ENCODE measurements at regions not wholly inside any gene's neighbourhood (a gene's known extent, or its start where the extent isn't known, plus 50 kb on each side); places are given as distances from the start of the nearest gene placed in this dataset.

DNA sequence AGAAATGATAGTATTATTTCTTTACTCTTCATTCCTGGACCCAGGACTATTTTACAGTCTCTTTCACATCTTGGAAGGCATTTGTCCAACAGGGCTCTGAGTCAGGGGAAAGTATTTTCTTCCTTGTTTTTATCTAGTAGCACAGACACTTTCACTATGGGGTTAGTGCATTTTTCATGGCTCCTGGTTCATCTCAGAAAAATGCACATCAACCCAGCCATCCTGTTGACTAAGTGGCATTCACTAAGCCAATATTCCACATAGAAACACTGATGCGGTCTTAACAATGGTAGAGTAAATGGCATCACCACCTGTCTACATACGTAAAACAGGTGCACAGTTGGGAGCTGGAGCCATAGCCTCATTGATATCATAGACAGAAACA, 87.4 kb upstream of the C1orf21 start:
- Histone ChIP-seq H3K36me3 (ENCODE audit: control insufficient read depth in 2 of 3, insufficient read depth in 3 of 3, low read length in 3 of 3) (no peaks in the 10 kb centered on the region), H3K27ac (ENCODE audit: low read depth in 2 of 2, low read length in 2 of 2) (no peak overlapping the region), H3K4me1 (ENCODE audit: control insufficient read depth in 2 of 3, insufficient read depth in 2 of 3, low read depth in 1 of 3, low read length in 3 of 3) (no peaks in the 10 kb centered on the region), H3K9me3 (ENCODE audit: control insufficient read depth in 2 of 3, insufficient read depth in 1 of 3, low read length in 3 of 3) (no peaks in the 10 kb centered on the region), H3K27me3 (ENCODE audit: control insufficient read depth, insufficient read depth, low read length) (no peaks in the 10 kb centered on the region), H3K4me3 (ENCODE audit: low read length in 3 of 3) (no peak overlapping the region), H3K9ac (ENCODE audit: low read length in 3 of 3) (no peak overlapping the region)
- no peak for FAIRE-seq
- DNase-seq = no peak
- TF ChIP-seq, protein P1, sequence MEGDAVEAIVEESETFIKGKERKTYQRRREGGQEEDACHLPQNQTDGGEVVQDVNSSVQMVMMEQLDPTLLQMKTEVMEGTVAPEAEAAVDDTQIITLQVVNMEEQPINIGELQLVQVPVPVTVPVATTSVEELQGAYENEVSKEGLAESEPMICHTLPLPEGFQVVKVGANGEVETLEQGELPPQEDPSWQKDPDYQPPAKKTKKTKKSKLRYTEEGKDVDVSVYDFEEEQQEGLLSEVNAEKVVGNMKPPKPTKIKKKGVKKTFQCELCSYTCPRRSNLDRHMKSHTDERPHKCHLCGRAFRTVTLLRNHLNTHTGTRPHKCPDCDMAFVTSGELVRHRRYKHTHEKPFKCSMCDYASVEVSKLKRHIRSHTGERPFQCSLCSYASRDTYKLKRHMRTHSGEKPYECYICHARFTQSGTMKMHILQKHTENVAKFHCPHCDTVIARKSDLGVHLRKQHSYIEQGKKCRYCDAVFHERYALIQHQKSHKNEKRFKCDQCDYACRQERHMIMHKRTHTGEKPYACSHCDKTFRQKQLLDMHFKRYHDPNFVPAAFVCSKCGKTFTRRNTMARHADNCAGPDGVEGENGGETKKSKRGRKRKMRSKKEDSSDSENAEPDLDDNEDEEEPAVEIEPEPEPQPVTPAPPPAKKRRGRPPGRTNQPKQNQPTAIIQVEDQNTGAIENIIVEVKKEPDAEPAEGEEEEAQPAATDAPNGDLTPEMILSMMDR (IDR thresholded peaks at IDR 0.05; ENCODE audit: borderline replicate concordance, extremely low read depth, insufficient read depth) = no peak
- intact Hi-C loops (cut with DNase I) = no loop called here

DNA sequence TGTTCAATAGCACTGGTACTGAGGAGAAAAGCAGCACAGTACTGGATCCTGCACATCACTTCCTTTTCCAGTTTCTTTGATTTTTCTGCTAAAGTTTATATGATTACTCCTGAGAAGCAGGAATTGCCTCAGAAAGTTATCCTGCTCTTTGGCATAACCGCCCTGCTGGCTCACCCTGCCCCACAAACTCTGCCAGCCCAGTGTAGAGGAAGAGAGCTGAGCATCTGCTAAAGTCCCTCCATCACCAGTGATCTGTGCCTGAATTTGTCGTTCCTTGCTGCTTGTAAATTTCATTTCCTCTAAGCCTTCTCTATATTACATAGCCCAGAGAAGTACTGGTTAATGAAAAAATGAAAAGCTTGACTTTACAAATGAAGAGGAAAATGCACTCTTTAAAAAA, 87.0 kb upstream of the C1orf21 start:
- no peak for FAIRE-seq
- no peaks in the 10 kb centered on the region for H3K27me3 ChIP-seq (ENCODE audit: control insufficient read depth, insufficient read depth, low read length)

GRCh38 chr1:184300446-184300845, 86.4 kb upstream of the C1orf21 start:
- H3K9me3 ChIP-seq (ENCODE audit: control insufficient read depth in 2 of 3, insufficient read depth in 1 of 3, low read length in 3 of 3) = no peaks in the 10 kb centered on the region
- TF ChIP-seq, protein P1 (IDR thresholded peaks at IDR 0.05; ENCODE audit: borderline replicate concordance, extremely low read depth, insufficient read depth) = no peak
- no peaks in the 10 kb centered on the region for H3K27me3 ChIP-seq (ENCODE audit: control insufficient read depth, insufficient read depth, low read length)
- FAIRE-seq (no peak), DNase-seq (no peak)
- H3K4me3 ChIP-seq (ENCODE audit: low read length in 3 of 3) = no peak overlapping the region
- intact Hi-C loops (cut with DNase I) = no loop called here
- H3K27ac ChIP-seq (ENCODE audit: low read depth in 2 of 2, low read length in 2 of 2) = no peak overlapping the region
- H3K9ac ChIP-seq (ENCODE audit: low read length in 3 of 3) = no peak overlapping the region
- no peaks in the 10 kb centered on the region for H3K4me1 ChIP-seq (ENCODE audit: control insufficient read depth in 2 of 3, insufficient read depth in 2 of 3, low read depth in 1 of 3, low read length in 3 of 3)
- H3K36me3 ChIP-seq (ENCODE audit: control insufficient read depth in 2 of 3, insufficient read depth in 3 of 3, low read length in 3 of 3) = no peaks in the 10 kb centered on the region

More for the DNA sequence above, 87.0 kb upstream of the C1orf21 start:
- DNase-seq = no peak
- no peak overlapping the region for H3K9ac ChIP-seq (ENCODE audit: low read length in 3 of 3)
- H3K9me3 ChIP-seq (ENCODE audit: control insufficient read depth in 2 of 3, insufficient read depth in 1 of 3, low read length in 3 of 3) = no peaks in the 10 kb centered on the region
- no peaks in the 10 kb centered on the region for H3K36me3 ChIP-seq (ENCODE audit: control insufficient read depth in 2 of 3, insufficient read depth in 3 of 3, low read length in 3 of 3)
- no peaks in the 10 kb centered on the region for H3K4me1 ChIP-seq (ENCODE audit: control insufficient read depth in 2 of 3, insufficient read depth in 2 of 3, low read depth in 1 of 3, low read length in 3 of 3)
- intact Hi-C loops (cut with DNase I) = no loop called here
- H3K4me3 ChIP-seq (ENCODE audit: low read length in 3 of 3) = no peak overlapping the region
- TF ChIP-seq, protein P1 (IDR thresholded peaks at IDR 0.05; ENCODE audit: borderline replicate concordance, extremely low read depth, insufficient read depth) = no peak
- no peak overlapping the region for H3K27ac ChIP-seq (ENCODE audit: low read depth in 2 of 2, low read length in 2 of 2)

DNA sequence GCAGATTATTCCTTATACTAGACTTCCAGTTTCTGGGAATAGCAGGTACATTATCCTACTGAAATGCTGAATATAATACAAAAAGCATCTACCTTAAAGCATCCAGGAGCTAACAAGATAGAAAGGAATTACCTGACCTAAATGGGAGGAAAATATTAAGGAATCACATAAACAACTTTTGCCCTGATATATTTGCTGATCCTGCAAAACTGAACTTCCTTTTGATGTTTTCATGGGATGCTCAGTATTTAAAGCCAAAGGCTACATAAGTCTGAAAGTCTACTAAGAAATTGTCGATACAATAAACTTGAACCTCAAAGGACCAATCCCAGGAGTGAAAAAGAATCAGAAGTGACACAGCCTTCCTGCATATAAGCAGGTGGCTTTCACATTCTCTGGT, 85.6 kb upstream of the C1orf21 start:
- TF ChIP-seq, protein P1 (IDR thresholded peaks at IDR 0.05; ENCODE audit: borderline replicate concordance, extremely low read depth, insufficient read depth) = no peak
- Histone ChIP-seq H3K9ac (ENCODE audit: low read length in 3 of 3) (no peak overlapping the region), H3K9me3 (ENCODE audit: control insufficient read depth in 2 of 3, insufficient read depth in 1 of 3, low read length in 3 of 3) (no peaks in the 10 kb centered on the region), H3K27me3 (ENCODE audit: control insufficient read depth, insufficient read depth, low read length) (no peaks in the 10 kb centered on the region), H3K4me1 (ENCODE audit: control insufficient read depth in 2 of 3, insufficient read depth in 2 of 3, low read depth in 1 of 3, low read length in 3 of 3) (no peaks in the 10 kb centered on the region), H3K27ac (ENCODE audit: low read depth in 2 of 2, low read length in 2 of 2) (no peak overlapping the region), H3K36me3 (ENCODE audit: control insufficient read depth in 2 of 3, insufficient read depth in 3 of 3, low read length in 3 of 3) (no peaks in the 10 kb centered on the region), H3K4me3 (ENCODE audit: low read length in 3 of 3) (no peak overlapping the region)
- no peak for FAIRE-seq
- intact Hi-C loops (cut with DNase I) = no loop called here
- no peak for DNase-seq

All from kidney (tissue), 13 donors.